ENCODE measurements at regions not wholly inside any gene's neighbourhood (a gene's known extent, or its start where the extent isn't known, plus 50 kb on each side); places are given as distances from the start of the nearest gene placed in this dataset.

DNA sequence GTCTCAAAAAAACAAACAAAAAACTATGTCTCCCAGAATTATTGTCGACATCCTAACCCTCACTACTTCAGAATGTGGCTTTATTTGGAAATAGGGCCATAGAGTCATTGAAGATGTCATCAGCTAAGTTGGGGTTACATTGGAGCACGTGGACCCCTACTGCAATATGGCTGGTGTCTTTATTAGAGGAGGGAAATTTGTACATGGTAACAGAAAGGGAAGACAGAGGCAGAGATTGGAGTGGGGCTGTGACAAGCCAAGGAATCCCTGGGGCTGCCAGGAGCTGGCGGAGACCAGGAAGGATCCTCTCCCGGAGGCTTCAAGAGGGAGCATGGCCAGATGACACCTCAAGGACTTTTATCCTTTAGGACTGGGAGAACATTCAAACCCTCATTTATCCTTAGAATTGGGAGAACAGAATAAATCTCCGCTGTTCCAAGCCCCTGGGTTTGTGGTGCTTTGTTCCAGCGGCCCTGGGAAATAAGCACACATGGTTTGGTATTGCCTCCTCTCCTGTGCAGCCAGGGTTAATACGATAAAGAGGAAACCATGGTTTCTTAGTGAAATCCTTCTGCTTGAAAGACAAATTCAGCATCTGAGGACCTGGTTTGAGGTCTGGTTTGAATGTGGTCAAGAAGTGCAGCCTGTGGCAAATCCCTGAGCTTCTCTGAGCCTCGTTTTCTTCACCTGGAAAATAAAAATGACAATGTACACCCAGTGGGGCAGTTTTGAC lies 184.7 kb downstream of the MYCN start:
- DNase-seq = no peak

DNA sequence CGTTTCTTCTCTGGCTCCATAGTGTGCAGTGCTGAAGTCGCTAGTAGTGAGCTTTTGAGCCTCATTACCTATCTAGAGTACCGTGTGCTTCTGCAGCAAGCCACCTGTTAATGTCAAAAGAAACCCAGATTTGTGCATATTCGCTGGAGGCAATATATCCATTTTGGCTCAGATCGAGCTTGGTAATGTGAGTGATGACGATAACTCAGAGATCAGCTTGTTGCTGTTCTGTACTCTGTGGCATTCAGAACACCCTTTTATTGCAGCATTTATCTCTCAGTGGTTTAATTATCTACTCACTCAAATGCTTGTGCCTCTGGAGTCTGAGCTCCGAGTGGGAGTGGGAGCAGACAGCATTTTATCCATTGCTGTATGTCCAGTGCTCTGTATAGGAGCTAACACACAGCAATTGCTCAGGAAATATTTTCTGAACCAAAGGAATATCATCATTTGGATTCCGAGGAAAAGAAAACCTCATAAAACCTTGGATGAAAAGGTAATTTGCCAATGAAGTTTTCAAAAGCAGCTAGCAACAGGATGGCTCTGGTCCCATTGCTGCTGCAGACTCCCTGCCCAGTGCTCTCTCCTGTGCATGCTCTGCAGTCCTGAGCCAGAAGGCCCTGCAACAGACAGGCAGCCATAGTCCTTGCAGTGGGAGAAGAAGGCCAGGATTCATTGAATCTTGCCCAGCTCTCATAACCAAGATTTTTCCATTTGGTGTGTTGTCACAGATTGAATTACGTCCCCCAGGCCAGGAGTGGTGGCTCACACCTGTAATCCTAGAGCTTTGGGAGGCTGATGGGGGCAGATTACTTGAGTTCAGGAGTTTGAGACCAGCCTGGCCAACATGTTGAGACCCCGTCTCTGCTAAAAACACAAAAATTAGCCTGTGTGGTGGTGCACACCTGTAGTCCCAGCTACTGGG lies 183.8 kb downstream of the MYCN start:
- DNase-seq = no peak

- no peak for DNase-seq
Measured at GRCh38 chr2:16123421-16123820, 183.1 kb downstream of the MYCN start.

- DNase-seq = no peak
Measured at GRCh38 chr2:16122556-16122955, 182.2 kb downstream of the MYCN start.

GRCh38 chr2:16121986-16122390 lies 181.6 kb downstream of the MYCN start:
- DNase-seq = no peak

GRCh38 chr2:16121231-16121985 lies 181.1 kb downstream of the MYCN start:
- DNase-seq = no peak

DNA sequence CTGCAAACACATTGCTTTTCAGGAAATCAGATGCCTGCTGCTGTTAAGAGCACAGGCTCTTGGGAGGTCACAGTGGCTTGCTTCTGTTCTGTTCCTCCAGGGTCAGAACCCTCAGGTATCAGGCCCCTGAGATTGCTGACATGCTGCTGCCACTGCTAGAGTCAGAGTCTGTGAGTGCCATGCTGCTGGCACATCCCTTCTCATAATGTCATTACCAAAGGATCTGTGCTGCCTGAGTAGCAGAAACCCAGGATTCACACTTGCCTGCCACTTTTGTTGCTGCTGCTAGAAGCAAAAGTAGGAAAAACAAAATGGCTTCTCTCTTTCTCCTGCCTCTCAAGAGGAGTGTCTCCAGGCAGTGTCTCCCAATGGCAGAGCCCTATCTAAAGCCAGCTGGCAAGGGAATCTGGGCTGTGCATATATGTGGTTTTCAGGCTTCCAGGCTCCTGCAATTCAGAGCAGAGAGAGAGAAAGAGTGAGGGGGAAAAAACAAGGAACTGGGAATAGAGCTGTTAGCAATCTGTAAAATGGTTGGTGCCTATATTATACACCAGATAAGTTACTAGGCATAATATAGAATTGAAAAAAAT lies 180.3 kb downstream of the MYCN start:
- DNase-seq = no peak

DNA sequence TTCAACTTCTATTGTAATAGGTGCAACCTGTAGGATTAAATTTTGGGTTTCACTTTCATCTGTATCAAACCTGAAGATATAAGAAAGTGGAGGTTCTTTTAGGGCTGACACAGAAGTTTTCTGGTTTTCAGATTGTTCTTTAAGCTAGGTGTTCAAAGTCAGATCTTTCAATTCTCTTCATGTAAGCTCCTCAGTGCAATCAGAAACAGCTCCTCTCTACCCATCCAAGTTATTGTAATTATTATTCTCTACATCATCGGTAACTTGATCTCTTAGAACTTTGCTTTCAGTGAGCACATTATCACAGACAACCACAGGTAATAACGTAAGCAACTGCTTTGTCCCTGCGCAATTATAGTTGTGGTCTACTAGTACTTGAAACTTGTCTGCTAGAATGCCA lies 179.4 kb downstream of the MYCN start:
- no peak for DNase-seq

- no peak for DNase-seq
Measured at GRCh38 chr2:16118611-16119590, 178.6 kb downstream of the MYCN start.

GRCh38 chr2:16117791-16118610 lies 177.7 kb downstream of the MYCN start:
- no peak for DNase-seq

- no peak for DNase-seq
Measured at GRCh38 chr2:16117021-16117700, 176.8 kb downstream of the MYCN start.

DNA sequence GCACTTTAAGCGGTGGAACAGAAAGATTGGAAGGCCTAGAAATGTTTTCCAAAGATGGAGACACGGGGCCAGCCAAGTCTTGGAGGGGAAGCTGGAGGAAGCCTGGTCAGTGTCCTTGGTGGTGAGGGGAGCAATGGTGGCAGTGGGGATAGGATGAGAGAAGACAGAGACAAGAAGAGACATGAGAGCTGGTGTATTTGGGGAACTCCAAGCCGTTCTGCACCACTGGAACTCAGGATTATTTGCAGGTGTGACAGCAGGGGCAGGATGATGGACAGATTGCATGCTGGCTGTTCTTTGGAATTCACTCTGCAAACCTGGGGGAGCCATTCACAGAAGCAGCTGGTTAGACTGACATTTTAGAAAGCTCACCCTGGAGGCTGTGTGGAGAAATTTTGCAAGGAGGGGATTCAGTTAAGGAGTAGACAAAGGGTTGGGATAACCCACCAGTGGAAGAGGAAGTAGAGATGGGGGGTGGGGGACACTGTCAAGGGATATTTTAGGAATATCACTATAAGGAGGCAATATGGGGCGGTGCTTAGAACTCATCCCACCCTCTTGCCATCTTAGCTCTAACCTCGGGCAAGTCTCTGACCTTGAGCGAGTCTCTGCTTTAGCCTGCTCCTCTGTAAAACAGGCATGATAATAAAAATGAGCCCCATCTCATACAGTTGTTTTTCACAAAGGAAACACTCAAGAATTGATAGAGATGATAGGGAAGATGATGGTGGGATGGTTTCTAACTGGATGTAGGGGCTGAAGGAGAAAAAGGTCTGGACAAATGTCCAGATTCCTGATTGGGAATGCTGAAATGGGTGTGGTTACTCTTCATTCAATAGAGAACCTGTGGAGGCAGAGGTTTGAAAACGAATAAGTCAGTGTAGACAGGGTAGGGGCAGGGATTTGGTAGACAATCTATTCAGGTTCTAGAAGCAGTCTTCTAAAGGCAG lies 175.8 kb downstream of the MYCN start:
- no peak for DNase-seq

GRCh38 chr2:16115291-16115690 lies 174.9 kb downstream of the MYCN start:
- DNase-seq = no peak

GRCh38 chr2:16114836-16115235 lies 174.5 kb downstream of the MYCN start:
- no peak for DNase-seq

DNA sequence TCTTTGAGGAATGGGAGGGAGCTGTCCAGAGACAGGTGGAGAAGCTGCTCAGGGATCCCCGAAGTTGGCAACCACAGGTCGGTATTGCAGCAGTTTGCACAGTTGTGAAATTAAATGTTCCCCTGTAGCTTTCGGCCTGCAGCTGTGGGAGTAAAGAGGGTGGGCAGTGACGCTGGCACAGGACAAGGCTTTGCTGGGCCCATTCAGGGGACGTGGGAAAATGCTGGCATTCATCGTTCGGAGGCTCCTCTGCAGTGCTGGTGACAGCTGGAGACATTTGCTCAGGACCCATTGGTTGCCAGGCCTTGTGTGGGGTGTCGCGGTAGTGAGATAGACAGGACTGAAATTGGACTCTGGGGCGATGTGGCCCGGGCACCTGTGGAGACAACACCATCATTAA lies 173.7 kb downstream of the MYCN start:
- DNase-seq = no peak

DNA sequence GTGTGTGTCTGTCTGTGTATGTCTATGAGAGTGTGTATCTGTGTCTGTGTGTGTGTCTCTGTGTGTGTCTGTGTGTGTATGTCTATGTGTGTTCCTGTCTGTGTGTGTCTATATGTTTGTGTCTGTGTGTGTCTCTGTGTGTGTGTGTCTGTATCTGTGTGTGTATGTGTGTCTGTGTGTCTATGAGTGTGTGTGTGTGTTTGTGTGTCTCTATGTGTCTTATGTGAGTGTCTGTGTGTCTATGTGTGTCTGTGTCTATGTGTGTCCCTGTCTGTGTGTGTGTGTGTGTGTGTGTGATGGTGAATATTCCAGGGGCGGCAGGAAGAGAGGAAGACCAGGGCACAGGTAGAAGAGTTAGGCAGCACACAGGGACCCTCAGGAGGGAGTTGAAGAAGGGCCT lies 173.2 kb downstream of the MYCN start:
- no peak for DNase-seq

DNA sequence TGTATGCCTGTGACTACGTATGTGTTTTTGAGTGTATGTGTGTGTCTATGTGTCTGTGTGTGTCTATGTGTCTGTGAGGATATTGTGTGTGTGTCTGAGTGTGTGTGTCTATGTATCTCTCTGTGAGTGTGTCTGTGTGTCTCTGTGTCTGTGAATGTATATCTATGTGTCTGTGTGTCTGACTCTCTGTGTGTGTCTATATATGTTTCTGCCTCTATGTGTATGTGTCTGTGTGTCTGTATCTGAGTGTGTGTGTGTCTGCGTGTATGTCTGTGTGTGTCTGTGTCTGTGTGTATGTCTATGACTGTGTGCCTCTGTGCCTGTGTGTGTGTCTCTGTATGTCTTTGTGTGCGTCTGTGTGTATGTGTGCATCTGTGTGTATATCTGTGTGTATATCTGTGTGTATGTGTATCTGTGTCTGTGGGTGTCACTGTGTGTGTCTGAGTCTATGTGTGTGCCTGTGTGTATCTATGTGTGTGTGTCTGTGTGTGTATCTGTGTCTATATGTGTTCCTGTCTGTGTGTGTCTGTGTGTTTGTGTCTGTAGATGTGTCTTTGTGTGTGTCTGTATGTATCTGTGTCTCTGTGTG lies 172.7 kb downstream of the MYCN start:
- DNase-seq = no peak

GRCh38 chr2:16112251-16112971 lies 172.1 kb downstream of the MYCN start:
- no peak for DNase-seq
